ENCODE measurements at regions not wholly inside any gene's neighbourhood (a gene's known extent, or its start where the extent isn't known, plus 50 kb on each side); places are given as distances from the start of the nearest gene placed in this dataset.

DNA sequence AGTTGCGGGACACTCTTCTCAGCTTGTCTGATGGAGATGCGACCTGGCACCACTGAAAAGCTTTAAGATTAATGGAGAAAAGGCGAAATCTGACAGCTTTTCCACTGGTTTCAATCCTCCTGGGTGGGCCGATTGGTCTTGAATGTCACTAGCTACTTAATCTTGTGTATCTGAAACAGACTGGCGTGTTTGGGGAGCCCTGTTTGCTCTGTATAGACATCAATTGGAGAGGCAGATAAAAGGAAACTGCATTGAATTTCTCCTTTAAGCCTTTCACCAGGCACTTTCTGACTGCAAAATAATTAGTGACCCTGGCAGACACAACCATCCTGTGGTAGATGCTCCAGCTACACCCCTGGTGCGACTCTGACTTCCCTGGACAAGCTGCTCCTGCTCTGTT is 224.2 kb downstream of the NDUFS4 start:
- no peak for TF ChIP-seq POLR2A (IDR thresholded peaks at IDR 0.05)
- TF ChIP-seq, protein P1, sequence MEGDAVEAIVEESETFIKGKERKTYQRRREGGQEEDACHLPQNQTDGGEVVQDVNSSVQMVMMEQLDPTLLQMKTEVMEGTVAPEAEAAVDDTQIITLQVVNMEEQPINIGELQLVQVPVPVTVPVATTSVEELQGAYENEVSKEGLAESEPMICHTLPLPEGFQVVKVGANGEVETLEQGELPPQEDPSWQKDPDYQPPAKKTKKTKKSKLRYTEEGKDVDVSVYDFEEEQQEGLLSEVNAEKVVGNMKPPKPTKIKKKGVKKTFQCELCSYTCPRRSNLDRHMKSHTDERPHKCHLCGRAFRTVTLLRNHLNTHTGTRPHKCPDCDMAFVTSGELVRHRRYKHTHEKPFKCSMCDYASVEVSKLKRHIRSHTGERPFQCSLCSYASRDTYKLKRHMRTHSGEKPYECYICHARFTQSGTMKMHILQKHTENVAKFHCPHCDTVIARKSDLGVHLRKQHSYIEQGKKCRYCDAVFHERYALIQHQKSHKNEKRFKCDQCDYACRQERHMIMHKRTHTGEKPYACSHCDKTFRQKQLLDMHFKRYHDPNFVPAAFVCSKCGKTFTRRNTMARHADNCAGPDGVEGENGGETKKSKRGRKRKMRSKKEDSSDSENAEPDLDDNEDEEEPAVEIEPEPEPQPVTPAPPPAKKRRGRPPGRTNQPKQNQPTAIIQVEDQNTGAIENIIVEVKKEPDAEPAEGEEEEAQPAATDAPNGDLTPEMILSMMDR (IDR thresholded peaks at IDR 0.05): no peak
